CD4-positive, alpha-beta T cell treated with Interleukin-1 beta for 1 hour (primary cell): ENCODE measurements at regions not wholly inside any gene's neighbourhood (a gene's known extent, or its start where the extent isn't known, plus 50 kb on each side); places are given as distances from the start of the nearest gene placed in this dataset.
"Not testable (repeated sequence)": the region's sequence is repeated elsewhere in the genome, so short reads cannot be mapped to it uniquely, and the experiment has no call there.

Experiments
- DNase-seq, 2 donors: peaks; one replicate each; pipeline ENCODE4 v3.0.0-alpha.2; 2020 to 2022

- DNase-seq, result no peak
Observed at GRCh38 chr9:135299239-135299590, 180.4 kb upstream of the PPP1R26 start.

DNA sequence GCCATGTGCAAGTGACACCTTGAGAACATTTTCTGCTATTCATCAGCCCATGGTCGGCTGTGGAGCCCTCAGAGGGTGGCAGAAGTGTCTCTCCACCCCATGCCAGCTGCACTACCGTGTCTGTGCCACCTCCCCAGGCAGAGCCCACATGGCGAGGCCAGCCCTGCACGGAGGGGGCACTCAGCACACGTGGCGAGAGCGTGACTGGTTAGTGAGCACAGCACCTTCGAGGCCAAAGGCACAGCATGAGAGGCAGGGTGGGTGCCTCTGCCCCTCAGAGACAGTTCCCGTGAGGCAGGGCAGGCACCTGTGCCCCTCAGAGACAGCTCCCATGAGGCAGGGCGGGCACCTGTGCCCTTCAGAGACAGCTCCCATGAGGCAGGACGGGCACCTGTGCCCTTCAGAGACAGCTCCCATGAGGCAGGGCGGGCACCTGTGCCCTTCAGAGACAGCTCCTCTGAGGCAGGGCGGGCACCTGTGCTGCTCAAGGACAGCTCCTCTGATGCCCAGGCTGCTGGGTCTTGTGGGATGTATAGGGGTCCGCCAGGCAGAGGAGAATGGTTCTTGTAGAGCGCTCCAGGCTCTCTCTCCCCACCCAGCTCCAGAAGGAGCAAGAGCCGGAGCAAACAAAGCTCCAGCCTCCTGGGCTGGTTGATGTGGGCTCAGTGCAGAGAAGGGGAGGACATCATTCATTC is 179.8 kb upstream of the PPP1R26 start:
- DNase-seq, result no peak

DNA sequence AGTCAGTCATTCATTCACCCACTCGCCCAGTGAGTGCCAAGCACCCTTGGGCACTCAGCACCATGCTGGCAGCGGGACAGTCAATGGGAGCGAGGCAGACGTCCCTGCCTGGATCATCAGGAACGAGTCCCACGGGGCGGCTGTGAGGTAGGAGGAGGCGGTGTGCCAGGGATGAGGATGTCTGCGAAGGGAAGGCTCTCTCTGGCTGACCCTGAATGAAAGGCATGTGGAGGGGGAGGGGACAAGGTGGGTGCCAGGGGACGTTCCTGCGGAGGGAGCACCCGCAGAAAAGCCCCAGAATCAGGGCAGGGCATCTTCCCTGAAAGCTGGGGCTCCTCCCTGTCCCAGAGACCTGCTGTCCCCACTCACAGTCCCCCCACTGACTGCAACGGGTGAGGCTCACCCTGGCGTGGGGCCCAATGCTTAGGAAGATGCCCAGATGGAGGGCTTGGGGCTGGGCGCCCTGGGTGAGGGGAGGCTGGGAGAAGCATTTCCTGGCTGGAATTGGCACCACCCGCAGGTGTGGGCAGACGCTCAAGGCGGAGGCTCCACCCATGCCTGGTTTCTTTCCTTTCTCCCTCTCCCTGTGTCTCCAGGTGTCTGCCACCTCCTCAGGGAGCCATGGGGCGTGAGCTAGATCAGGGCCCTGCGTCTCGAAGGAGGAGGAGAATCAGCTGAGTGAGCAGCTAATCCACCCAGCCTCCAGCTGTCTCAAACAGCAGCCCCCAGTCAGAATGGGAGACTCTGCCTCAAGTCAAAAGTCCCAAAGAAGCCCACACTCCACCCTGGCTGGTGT is 179.0 kb upstream of the PPP1R26 start:
- no peak for DNase-seq

- no peak for DNase-seq
Observed at GRCh38 chr9:135301271-135302263, 178.0 kb upstream of the PPP1R26 start.

DNA sequence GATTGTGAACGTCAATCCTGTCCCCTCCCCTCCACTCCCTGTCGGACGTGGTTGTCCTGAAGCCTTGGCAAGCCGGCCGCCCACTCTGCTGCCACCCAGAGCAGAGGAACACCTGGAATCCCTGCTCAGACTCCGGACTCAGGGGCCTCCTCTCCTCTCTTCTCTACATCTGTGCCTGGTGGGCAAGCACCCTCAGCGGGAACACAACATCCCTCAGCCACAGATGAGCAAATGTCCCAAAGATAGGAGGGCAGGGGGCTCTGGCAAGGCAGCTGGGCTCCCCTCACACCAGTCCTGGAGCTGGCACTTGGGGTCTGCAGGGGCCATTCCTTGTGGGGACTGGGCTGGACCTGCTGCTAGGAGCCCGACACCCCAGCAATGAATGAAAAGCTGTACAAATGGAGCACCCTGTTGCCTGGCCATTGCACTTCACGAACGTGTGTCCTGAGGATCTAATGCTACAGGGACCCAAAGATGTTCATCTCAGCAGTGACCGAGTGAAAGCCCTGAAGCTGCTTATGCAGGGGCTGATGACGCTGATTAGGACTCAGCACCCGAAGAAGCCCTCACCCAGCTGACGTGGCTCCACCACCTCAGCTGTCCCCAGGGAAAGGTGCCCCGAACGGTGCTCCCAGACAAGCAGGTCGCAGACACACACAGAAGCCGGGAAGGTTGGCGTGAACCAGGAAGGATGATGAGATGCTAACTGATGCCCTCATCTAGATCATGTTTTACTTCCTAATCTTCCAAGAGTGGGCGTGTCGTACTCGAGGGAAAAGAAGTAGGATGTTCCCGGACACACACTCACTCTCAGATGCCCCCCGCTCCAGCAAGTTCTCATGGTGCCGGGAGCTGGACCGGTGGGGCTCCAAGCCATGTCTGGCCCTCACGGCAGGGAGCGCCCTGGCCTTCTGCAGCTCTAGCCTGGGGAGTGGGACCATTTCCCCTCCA is 177.0 kb upstream of the PPP1R26 start:
- DNase-seq, result no peak

DNA sequence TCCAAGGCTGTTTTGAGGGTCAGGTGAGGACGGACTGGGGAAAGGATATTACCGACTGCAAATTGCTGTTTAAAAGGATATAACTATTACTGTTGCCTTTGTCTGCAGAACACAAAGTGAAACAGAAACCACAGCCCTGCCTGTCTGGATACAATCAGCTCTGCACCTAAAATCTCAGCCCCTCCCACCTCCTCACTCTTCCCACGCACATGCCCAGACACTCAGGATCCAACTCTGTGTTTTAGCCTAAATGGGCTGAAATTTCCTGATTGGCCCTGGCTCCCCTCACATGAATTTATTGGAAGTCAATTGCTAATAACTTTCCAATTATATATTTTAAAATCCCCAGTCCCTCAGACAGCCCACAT is 176.3 kb upstream of the PPP1R26 start:
- DNase-seq, result no peak

DNA sequence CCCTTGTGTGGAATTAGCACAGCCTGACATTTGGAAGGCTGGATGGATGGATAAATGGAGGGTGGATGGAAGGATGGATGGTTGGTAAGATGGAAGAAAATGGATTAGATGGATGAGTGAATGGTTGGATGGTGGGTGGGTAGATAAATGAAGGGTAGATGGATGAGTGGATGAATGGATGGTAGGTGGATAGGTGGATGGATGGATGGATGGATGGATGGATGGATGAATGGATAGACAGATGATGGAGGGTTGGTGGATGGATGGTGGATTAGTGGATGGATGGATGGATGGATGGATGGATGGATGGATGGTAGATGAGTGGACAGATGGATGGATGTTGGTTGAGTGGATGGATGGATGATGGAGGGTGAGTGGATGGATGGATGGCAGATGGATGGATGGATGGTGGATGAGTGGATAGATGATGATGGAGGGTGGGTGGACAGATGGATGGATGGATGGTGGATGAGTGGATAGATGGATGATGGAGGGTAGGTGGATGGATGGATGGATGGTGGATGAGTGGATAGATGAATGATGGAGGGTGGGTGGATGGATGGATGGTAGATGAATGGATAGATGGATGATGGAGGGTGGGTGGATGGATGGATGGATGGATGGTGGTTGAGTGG is 175.6 kb upstream of the PPP1R26 start:
- no peak for DNase-seq

DNA sequence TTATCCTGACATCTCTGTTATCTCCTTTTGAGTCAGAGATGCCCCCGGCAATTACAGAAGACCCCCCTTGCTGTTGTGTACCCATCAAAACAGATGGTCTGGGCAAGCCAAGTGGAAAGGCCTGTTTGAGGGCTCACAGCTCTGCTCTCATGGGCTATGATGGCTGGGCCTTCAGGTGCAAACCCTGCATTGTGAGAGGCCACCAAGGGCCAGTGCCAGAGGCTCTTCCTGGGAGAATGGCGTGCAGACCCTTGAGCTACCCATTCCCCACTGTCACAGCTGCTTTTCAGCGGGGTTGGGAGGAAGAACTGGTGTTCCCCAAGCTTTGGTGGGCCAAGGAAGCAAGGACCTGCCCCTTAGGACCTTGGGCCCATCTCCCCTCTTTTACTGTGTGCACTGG is 174.7 kb upstream of the PPP1R26 start:
- no peak for DNase-seq

GRCh38 chr9:135305546-135306180 is 173.9 kb upstream of the PPP1R26 start:
- DNase-seq, result no peak

DNA sequence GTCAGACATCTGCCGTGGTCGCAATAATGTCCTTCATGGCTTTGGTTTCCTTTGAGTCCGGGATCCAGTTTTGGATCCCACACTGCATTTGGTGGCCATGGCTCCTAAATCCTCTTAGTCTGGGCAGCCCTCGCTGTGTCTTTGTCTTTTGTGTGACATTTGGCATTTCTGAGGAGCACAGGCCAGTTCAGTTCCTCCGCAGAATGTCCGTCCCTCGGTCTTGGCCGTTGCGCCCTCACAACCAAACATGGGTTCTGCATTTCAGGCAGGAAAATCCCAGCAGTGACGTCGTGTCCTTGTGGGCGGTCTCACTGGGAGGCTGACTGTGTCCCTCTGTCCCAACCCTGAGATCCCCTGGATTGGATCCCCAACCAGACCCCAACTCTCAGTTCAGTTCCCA is 172.9 kb upstream of the PPP1R26 start:
- no peak for DNase-seq

GRCh38 chr9:135307300-135307699 is 172.3 kb upstream of the PPP1R26 start:
- DNase-seq, result no peak

GRCh38 chr9:135307919-135308318 is 171.7 kb upstream of the PPP1R26 start:
- not testable (repeated sequence) for DNase-seq

DNA sequence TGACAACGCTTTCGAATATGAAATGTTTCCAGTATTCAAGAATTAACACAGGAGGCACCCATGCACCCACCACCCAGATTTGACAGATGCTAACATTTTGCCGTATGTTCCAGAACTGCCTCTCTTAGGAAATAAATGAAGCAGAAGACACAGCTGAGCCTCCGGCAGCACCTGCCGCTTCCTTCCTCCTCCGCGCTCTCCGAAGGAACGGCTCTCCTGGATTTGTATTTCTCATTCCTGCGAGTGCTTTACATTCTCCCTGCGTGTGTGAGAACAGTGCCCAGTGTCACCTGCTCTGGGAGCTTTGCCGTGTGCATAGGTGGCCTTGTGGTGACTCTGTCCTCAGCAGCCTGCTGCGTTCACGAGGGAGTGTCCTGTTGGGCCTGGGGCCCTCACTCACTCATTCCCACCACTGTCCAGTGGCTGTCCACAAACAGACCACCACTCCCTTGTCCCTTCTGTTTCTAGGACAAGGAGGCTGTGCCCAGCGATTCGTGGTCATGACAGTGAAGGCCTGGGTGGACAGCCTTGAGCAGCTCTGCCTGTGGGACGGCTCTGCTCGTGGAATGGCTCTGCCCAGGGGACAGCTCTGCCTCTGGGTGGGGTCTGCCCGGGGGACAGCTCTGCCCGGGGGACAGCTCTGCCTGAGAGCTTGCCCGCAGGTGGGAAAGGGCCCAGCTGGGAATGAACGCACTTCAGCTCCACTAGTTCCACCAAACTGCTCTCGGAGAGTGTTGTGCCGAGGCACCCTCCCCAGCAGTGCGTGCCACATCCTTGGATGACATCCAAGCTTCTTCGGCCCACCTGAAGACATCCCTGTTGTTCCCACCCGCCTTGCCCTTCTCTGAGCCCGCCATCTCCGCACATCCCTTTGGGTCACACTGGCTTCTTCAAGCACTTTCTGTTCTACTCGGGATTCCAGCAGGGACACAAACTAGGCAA is 170.5 kb upstream of the PPP1R26 start:
- no peak for DNase-seq

DNA sequence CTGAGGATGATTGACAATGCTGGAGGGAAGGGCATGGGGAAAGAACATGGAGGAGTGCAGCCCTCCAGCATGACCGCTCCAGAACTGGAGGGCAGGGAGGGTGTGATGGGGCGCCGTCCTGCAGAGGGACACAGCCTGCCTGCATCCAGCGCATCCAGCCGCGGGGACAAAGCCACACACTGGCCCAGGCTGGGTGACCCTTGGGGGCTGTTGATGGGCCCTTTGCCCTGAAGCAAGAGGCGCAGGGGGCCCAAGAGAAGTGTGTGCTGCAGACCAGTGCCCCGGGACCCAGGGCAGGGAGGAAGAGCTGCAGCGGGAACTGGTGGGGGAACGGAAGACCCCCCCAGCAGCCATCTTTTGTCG is 169.8 kb upstream of the PPP1R26 start:
- DNase-seq, result no peak

GRCh38 chr9:135310134-135310533 is 169.4 kb upstream of the PPP1R26 start:
- DNase-seq, result no peak

DNA sequence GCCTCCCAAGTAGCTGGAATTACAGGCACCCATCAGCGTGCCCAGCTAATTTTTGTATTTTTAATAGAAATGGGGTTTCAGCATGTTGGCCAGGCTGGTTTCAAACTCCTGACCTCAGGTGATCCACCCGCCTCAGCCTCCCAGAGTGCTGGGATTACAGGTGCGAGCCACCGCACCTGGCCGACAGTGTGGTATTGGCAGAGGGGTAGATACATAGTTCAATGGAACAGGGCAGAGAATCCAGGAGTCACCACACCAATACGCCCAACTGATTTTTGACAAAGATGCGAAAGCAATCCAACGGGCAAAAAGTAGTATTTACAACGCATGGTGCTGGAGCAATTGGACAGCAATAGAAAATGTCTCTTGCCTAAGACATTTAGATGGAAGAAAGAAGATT is 164.0 kb upstream of the PPP1R26 start:
- no peak for DNase-seq

GRCh38 chr9:135320331-135320730 is 159.3 kb upstream of the PPP1R26 start:
- DNase-seq, result no peak

- DNase-seq, result no peak
Observed at GRCh38 chr9:135320943-135321342, 158.6 kb upstream of the PPP1R26 start.

GRCh38 chr9:135321580-135321979 is 158.0 kb upstream of the PPP1R26 start:
- DNase-seq, result no peak

- no peak for DNase-seq
Observed at GRCh38 chr9:135324329-135324728, 155.3 kb upstream of the PPP1R26 start.
